ENCODE measurements at regions not wholly inside any gene's neighbourhood (a gene's known extent, or its start where the extent isn't known, plus 50 kb on each side); places are given as distances from the start of the nearest gene placed in this dataset.

DNA sequence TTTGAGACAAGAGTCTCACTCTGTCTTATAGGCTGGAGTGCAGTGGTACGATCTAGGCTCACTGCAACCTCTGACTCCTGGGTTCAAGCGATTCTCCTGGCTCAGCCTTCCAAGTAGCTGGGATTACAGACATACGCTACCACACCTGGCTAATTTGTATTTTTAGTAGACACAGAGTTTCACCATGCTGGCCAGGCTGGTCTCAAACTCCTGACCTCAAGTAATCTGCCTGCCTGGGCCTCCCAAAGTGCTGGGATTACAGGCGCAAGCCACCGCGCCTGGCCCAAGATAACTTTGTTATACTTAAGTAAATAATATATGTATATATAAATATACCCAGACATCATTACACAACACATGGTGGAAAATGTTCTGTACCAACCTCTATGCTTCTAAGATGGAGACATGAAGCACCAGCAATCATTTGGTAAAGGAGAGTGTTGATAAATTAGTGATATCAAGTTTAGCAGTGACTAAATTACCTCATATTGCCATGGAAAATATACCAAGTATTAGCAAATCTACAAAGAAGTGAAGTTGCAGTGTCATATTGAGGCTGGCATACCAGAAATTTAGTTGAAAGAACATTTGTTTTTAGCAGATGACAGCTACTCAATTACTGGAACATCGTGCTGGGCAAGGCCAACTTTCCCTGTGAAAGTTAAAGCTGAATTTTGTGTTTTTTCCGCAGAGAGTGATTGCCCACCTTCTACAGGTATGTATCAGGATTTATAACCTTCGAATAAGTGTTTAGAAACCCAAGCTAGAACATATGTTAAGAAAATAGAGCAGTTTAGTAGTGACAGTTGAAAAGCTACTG, 177.7 kb downstream of the MYCN start:
- no peak for DNase-seq (ENCODE audit: extremely low read depth in 1 of 2, low read depth in 1 of 2)

DNA sequence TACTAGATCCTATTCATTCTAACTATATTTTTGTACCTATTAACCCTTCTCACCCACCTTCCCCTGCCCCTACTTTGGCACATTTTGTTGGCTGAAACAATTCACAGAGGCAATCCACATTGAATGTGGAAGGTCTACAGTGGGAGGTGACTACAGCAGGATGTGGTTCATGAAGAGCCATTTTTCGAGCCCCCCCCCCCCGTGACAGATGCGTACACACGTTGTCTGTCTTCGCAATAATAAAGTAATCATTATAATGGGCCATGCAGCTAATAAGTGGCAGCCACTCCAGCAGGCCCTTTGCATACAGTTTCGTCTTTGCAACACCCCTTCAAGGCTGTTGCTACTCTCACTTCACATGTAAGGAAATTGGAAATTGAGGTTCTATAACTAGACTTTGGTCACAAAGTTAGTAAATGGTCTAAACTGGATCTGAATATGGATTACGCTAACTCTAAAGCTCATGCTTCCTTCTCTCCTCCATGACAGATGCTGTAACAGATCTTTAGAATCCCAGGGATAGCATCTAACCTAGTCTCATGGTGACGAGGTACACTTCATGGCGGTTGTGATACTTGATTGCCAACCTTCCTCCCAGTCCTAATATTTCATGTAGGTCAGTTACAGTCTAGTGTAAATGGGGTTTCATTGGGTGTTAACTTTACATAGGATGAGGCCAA, 176.8 kb downstream of the MYCN start:
- DNase-seq (ENCODE audit: extremely low read depth in 1 of 2, low read depth in 1 of 2): no peak

DNA sequence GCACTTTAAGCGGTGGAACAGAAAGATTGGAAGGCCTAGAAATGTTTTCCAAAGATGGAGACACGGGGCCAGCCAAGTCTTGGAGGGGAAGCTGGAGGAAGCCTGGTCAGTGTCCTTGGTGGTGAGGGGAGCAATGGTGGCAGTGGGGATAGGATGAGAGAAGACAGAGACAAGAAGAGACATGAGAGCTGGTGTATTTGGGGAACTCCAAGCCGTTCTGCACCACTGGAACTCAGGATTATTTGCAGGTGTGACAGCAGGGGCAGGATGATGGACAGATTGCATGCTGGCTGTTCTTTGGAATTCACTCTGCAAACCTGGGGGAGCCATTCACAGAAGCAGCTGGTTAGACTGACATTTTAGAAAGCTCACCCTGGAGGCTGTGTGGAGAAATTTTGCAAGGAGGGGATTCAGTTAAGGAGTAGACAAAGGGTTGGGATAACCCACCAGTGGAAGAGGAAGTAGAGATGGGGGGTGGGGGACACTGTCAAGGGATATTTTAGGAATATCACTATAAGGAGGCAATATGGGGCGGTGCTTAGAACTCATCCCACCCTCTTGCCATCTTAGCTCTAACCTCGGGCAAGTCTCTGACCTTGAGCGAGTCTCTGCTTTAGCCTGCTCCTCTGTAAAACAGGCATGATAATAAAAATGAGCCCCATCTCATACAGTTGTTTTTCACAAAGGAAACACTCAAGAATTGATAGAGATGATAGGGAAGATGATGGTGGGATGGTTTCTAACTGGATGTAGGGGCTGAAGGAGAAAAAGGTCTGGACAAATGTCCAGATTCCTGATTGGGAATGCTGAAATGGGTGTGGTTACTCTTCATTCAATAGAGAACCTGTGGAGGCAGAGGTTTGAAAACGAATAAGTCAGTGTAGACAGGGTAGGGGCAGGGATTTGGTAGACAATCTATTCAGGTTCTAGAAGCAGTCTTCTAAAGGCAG, 175.8 kb downstream of the MYCN start:
- no peak for DNase-seq (ENCODE audit: extremely low read depth in 1 of 2, low read depth in 1 of 2)

DNA sequence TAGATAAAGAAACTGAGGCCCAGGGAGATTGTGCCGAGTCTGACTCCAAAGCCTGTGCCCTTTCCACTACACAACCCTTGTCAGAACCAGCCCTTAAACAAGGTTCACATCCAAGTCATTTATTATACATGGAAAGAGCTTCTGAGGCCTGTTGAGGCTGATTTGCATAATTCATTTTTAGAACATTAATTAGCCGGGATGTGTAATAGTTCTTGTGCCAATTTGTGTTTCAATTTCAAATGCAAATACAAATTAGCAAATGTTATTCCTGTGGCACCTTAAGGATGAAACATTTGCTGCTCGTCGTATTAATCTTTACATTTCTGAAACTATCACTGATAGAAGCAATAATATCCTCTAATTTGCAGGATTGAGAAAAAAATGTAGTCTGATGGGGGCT, 174.9 kb downstream of the MYCN start:
- DNase-seq (ENCODE audit: extremely low read depth in 1 of 2, low read depth in 1 of 2): no peak

DNA sequence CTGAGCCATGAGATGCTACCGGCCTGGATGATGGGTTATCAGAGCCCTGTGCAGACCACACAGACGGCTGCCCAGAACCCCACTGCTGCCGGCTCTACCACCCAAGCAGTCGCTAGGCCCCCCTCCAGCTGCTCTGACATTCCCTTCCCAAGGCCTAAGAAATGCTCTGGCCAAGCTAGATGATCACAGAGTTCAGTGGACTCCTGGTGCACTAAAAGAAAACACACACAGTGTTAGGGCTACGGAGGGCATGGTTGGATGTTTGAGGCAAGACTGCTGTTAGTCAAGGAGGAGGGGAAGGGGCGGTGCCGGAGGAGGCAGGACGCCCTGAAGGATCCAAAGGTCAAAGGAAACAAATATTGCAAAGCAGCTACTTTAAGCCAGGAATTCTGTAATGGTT, 174.5 kb downstream of the MYCN start:
- DNase-seq (ENCODE audit: extremely low read depth in 1 of 2, low read depth in 1 of 2): no peak

DNA sequence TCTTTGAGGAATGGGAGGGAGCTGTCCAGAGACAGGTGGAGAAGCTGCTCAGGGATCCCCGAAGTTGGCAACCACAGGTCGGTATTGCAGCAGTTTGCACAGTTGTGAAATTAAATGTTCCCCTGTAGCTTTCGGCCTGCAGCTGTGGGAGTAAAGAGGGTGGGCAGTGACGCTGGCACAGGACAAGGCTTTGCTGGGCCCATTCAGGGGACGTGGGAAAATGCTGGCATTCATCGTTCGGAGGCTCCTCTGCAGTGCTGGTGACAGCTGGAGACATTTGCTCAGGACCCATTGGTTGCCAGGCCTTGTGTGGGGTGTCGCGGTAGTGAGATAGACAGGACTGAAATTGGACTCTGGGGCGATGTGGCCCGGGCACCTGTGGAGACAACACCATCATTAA, 173.7 kb downstream of the MYCN start:
- DNase-seq (ENCODE audit: extremely low read depth in 1 of 2, low read depth in 1 of 2): no peak

DNA sequence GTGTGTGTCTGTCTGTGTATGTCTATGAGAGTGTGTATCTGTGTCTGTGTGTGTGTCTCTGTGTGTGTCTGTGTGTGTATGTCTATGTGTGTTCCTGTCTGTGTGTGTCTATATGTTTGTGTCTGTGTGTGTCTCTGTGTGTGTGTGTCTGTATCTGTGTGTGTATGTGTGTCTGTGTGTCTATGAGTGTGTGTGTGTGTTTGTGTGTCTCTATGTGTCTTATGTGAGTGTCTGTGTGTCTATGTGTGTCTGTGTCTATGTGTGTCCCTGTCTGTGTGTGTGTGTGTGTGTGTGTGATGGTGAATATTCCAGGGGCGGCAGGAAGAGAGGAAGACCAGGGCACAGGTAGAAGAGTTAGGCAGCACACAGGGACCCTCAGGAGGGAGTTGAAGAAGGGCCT, 173.2 kb downstream of the MYCN start:
- no peak for DNase-seq (ENCODE audit: extremely low read depth in 1 of 2, low read depth in 1 of 2)

DNA sequence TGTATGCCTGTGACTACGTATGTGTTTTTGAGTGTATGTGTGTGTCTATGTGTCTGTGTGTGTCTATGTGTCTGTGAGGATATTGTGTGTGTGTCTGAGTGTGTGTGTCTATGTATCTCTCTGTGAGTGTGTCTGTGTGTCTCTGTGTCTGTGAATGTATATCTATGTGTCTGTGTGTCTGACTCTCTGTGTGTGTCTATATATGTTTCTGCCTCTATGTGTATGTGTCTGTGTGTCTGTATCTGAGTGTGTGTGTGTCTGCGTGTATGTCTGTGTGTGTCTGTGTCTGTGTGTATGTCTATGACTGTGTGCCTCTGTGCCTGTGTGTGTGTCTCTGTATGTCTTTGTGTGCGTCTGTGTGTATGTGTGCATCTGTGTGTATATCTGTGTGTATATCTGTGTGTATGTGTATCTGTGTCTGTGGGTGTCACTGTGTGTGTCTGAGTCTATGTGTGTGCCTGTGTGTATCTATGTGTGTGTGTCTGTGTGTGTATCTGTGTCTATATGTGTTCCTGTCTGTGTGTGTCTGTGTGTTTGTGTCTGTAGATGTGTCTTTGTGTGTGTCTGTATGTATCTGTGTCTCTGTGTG, 172.7 kb downstream of the MYCN start:
- no peak for DNase-seq (ENCODE audit: extremely low read depth in 1 of 2, low read depth in 1 of 2)

DNA sequence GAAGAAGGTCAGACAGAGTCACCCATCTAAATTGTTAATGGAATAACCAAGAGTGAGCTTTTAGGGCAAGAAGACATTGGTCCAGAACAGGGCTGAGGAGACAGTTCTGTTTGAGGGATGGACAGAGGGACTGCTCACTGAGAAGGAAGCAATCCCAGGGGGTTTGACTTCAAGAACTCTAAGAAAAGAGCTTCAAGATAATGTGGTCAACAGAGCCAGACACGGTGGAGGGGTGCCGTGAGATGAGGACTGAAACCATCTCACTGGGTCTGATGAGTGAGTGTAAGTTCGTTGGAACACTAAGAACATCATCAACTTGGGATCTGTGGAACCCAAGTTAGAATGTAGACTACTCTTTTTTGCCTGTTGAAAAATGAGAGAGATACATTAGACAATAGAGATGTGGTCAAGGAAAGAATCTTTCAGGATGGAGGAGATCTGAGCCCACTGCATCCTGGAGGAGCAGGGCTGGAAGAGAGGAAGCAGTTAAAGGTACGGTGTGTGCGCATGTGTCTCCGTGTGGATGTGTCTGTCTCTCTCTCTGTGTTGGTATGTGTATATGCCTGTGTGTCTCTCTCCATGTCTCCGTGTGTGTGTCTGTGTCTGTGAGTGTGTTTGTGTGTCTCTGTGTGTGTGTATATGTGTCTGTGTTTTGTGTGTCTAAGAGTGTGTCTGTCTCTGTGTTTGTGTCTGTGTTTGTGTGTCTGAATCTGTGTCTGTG, 172.1 kb downstream of the MYCN start:
- DNase-seq (ENCODE audit: extremely low read depth in 1 of 2, low read depth in 1 of 2): no peak

DNA sequence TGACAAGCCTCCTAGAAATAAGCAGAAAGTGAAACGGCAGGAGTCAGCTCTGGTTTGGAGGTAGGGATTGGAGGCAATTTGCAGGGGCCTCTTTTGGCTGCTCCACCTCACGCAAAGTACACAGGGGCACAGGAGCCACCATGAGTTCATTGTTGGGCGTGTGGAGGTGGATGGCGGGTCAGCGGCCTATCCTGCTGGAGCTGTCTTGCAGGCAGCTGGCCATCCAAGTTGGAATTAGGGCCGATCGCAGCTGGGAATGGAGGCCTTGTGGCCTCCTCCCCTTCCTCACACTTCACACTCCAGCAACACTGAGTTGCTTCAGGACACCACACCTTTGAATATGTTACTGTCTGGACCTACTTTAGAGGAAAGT, 171.5 kb downstream of the MYCN start:
- DNase-seq (ENCODE audit: extremely low read depth in 1 of 2, low read depth in 1 of 2): no peak

DNA sequence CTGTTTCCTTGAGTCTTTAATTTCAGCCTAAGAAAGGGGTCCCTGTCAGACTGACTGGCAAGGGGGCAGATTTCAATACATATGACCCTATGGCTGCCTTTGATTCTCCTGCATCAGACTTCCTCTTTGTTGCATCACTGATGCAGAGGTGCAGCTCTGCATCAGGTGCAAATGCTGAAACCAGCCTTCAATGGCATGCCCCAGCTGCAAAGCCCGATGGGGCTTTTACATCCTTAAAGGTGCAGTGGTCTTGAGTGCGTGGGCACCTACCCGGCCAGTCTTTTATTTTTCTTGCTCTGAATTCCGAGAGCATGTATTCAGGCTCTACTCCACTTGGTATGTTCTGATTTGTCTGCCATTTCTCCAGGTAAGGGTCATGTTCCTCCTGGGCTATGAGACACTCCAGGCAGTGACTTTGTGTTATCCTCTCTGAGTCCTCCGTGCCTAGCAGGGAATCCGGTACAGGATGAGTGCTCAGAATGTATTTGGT, 169.5 kb downstream of the MYCN start:
- no peak for DNase-seq (ENCODE audit: extremely low read depth in 1 of 2, low read depth in 1 of 2)

DNA sequence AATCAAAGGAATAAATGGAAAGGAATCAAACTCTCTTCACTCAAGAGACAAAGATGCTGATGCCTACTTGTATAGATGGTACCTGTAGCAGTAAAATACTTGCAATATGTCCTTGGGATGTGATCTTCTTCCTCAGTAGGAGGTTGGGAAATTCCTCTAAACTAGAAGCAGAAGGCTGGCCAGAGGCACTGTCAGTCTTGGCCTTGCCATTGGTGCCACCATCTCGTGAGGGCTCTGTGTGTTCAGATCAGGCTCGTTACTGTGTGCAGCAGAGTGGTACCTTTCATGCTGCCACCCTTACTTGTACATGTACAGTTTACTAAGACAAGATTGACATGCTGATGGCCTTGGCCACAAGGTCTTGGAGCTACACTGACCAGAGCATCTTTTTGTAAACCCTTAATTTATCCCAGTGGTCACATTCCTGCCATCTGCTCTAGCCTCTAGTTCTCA, 169.0 kb downstream of the MYCN start:
- DNase-seq (ENCODE audit: extremely low read depth in 1 of 2, low read depth in 1 of 2): no peak

DNA sequence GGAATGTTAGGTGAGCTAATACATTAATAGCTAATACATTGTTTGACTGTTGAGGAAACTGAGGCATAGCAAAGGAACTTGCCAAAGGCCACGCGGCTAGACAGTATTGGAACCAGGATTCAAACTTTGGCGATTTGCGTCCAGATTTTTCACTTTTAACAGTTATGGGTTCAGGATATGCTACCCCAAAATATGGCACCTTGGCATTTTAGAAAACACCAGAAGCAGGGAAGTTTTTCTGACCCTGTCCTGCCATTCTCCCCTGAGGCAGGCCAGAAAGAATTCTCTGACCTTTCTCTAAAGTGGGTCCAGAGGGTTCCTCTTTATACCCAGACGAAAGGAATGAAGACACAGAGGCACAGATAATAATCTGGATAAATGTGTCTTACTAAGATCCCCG, 166.9 kb downstream of the MYCN start:
- DNase-seq (ENCODE audit: extremely low read depth in 1 of 2, low read depth in 1 of 2): no peak

DNA sequence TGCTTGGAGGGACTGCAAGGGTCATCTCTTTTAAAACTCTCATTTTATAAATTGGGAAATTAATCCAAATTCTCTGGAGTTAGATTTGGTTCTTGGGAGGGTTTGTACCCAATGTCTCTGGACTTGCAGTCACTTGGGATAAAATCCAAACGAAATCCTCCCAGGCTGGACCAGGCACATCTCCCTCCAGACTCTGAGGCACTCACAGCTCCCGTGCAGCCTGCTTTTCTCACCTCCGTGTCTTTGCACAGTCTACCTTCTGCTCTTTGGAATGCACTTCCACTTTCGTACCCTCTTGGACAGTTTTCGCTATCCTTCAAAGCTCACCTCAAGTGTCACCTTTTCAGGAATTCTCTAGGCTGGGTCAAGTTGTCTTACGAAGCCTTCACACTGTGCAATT, 166.3 kb downstream of the MYCN start:
- no peak for DNase-seq (ENCODE audit: extremely low read depth in 1 of 2, low read depth in 1 of 2)

DNA sequence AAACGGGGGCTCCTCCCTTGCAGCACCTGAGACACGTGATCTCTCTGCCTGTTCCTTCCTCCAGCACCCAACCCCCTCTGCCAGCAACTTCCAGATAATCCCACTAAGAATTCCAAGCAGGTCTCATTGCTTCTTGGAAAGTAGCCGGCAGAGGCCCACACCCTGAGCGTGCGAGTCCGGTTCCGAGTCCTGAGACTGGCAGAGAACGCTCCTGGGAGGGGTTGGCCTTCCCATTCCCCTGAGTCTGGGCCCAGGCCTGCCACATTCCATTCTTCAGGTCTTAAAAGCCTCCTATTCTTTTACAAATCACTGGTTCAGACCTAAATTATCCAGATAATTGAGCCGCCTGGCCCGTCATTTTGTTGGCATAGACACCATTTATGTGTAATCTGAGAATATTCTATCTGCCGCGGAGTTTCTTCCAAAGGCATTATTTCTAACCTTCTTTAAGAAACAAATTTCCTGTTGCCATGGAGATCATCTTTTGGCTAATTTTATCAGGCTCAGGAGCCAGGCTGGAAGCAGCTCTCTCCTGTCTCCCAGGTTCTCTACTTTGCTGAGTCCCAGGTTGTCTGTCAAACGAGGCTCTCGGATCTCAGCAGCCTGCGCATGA, 165.4 kb downstream of the MYCN start:
- no peak for DNase-seq (ENCODE audit: extremely low read depth in 1 of 2, low read depth in 1 of 2)

DNA sequence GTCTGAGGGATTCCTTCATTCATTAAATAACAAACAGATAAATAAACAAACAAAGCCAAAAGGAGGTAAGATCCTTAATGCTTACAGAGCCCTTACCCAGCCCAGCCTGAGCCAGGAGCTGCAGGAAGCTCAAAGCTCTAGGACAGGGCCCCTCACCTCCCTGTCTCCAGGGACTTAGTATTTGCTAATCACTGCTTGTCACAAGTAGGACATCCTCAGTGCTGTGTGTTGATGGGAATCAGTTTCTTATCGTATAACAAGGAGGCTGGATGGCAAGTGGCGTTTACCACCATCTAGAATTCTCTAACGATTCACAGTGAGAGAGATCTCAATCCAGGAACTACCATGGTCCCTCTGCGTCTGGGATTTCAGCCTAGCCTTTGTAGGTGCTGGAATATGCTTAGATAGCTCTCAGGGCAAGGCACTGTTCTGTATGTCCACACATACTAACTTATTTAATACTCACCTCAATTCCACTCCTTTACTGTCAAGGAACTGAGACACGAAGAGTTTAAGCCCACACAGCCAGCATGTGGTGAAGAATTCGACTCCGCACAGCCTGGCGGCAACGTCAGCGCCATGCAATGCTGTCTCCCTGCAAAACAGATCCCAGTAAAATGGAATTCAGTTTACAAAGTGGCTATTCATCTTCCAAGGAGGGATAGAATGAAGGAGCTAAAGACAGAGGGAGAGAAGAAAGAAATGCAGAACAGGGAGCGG, 164.8 kb downstream of the MYCN start:
- DNase-seq (ENCODE audit: extremely low read depth in 1 of 2, low read depth in 1 of 2): no peak

DNA sequence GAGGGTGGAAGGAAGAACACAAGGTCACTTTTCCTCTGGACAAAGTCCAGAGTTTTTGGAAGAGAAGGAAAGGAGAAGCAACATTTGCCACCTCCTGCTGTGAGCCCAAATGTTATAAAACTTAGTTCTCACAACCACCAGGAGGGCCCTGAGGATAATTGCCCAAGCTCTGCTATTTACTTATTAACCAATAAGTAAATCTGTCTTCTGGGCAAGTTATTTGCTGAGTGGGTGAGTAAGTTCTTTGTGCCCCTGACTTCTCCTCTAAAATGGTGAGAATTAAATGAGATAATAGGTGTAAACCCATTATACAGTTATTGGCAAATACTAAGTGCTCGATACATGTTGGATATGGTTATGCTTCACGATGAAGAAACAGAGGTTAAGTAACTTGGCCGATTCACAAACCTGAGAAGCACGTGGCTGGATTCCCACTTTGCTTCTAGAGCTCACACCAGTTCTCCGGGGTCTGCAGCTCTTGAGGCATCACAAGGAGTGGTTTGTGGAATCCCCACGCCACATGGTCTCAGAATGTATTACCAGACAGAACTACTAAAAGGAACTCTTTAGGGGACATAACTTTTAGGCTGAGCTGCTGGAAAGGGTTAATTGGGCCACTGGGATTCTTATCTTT, 164.1 kb downstream of the MYCN start:
- DNase-seq (ENCODE audit: extremely low read depth in 1 of 2, low read depth in 1 of 2): no peak

DNA sequence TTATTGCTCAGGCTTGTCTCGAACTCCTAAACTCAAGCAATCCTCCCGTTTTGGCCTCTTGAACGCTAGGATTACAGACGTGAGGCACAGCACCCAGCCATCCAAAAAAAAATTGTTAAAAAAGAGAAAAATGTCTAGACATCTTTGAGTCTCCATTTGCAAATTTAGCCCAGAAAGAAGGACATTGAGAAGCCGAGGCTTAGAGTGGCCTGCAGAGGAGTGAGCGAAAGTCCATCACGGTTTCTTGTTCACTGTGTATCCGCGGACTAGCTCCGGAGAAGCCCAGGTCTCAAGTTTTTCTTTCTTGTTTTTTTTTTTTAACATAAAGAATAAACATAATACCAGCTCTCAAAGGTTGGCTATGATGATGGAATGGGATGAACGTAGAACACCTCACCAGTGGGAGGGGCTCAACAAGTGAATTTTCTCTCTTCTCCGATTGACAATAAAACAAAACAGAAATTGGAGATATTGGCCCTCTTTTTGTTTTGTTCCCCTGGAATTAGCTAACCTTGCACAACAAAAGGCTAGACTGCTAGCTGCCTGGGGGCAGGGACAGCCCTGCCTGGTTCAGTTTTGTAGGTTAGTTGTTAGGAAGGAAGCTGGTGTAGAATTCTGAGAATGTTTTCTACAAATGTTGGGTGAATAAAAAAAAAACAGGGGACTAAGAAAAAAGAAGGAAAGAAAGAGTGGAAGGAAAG, 163.4 kb downstream of the MYCN start:
- no peak for DNase-seq (ENCODE audit: extremely low read depth in 1 of 2, low read depth in 1 of 2)
